GM12892 (cell line): ENCODE measurements at regions not wholly inside any gene's neighbourhood (a gene's known extent, or its start where the extent isn't known, plus 50 kb on each side); places are given as distances from the start of the nearest gene placed in this dataset.

Experiments
- POLR2A ChIP-seq: IDR thresholded peaks from 2 replicates; pipeline ENCODE4 v1.6.1; 2011; ENCODE audit warnings: low read depth, low read length, control low read depth
- POLR2AphosphoS5 ChIP-seq: IDR thresholded peaks from 2 replicates; pipeline ENCODE4 v1.6.1; 2011; ENCODE audit warnings: low read depth, low read length, control low read depth

GRCh38 chr3:104868291-104868690 lies 498.4 kb upstream of the ALCAM start:
- TF ChIP-seq POLR2AphosphoS5, result no peak
- TF ChIP-seq POLR2A, result no peak
